AG08396 (cell line): ENCODE measurements at regions not wholly inside any gene's neighbourhood (a gene's known extent, or its start where the extent isn't known, plus 50 kb on each side); places are given as distances from the start of the nearest gene placed in this dataset.

Experiments
- DNase-seq: peaks from one replicate; pipeline ENCODE4 v3.0.0; 2012; ENCODE audit warnings: low spot score, mixed read lengths

DNA sequence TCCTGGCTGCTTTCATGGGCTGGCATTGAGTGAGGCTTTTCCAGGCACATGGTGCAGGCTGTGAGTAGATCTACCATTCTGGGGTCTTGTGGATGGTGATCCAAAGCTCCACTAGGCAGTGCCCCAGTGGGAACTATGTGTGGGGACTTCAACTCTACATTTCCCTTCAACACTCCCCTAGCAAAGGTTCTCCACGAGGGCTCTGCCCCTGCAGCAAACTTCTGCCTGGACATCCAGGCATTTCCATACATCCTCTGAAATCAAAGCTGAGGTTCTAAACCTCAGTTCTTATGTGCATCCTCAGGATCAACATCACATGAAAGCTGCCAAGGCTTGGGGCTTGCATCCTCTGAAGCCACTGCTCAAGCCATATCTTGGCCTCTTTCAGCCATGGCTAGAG is 282.9 kb upstream of the ZPLD1 start:
- DNase-seq = no peak

GRCh38 chr3:102156426-102156825 is 278.4 kb upstream of the ZPLD1 start:
- peak; percentile 63 for DNase-seq

DNA sequence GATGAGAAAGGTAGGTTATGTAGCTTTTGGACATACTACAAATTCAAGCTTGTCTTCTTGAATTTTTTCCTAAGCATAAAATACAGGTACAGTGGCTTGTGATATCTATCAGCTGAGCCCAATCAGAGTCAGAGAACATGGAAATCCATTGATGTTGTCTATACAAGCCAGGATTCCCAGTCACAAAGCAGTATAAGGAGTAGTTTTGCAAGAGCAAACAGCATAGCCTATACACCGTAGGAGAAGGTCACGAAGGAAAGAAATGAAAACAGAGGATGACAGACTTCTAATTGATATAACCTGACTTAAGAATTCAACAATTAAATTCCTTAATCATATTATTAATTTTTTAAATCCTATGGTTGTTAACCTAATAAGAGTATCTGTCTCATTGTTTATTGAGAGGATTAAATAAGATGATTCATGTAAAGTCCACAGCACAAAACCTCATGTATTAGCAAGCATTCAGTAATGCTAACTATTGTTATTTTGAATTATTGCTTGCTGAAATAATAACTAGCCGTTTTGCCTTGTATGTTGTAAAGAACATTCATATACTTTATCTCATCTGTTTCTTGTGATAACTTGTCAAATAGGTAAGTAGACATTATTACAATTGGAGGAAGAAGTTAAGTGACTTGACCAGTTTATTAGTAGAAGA is 276.6 kb upstream of the ZPLD1 start:
- no peak for DNase-seq

- DNase-seq = no peak
Observed at GRCh38 chr3:102159810-102160451, 274.9 kb upstream of the ZPLD1 start.

DNA sequence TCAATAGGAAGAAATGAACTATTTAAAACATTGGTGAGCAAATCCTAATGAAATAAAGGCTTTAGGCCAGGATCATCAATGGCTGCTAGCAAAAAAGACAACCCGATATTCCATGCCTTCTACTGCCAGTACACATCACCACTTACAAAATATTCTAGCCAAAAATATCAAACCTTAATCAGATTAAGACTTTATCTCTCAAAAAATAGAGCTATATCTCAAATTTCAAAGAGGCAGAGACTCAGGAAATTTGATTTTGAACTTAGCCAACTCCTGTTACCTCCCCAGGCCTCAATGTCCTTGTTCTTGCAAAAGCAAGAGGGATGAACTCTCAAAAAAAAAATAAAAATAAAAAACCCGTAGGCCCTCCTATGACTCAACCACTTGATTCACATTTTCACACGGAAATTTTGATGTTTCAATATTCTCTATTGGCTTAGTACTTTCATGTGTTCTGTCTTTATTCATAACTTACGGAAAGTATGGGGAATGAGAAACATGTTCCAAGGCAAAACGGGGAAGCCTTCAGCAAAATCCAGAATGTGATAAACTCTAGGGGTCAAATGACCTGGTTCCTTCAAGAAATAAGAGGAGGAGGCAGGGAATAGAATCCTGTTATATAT is 273.3 kb upstream of the ZPLD1 start:
- DNase-seq = no peak

DNA sequence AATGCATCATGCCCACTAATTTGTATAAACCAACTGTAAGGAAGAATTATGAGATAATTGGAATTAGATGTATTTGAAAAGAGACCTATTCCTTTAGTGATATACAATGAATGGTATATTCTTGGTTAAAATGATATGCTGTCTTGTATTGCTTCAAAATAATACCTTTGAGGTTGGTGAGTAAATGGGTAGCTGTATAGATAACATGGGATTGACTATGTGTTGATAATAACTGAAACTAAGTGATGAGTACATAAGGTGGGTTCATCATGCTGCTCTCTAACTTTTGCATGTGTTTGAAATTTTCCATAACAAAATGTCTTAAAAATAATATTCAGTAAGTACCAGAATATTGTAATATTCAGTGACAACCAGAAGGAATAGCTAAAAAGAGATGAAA is 272.6 kb upstream of the ZPLD1 start:
- no peak for DNase-seq

- no peak for DNase-seq
Observed at GRCh38 chr3:102163039-102163817, 271.6 kb upstream of the ZPLD1 start.

- DNase-seq = no peak
Observed at GRCh38 chr3:102163818-102164154, 271.0 kb upstream of the ZPLD1 start.

GRCh38 chr3:102165367-102165766 is 269.4 kb upstream of the ZPLD1 start:
- DNase-seq = no peak

- no peak for DNase-seq
Observed at GRCh38 chr3:102169915-102170479, 264.8 kb upstream of the ZPLD1 start.

DNA sequence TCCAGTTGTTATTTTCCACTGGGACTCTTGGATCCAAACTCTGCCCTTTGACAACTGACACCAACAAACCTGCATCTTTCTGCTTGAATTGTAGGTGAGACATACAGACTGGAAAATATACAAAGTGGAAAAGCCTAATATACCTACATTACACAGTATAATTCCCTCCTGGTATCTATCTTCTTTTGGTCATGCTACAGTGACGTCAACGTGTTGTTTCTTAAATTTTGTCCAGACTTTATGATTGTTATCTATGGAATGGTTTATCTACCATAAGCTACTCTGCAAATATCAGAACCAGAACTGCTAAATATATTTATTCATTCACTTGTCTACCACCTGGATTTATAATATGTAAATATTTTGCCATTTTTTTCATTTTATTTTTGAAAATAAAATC is 264.3 kb upstream of the ZPLD1 start:
- no peak for DNase-seq

DNA sequence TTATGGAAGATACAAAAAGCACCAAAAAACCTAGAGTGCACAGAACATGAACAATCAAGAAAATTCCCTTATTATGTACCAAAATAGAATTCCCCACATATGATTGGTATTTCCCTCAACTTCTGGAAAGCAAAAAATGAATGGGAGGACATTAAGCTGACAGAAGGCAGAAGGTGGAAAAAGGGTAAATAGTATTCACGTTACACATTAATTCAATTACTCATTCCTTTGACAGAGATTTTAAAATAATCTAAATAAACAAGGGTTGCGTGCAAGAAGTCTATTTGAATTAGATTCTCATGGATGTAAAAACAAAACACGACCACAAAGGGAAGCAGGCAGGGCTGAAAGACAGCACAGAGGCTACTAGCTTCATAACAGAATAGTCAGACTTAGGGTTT is 260.5 kb upstream of the ZPLD1 start:
- no peak for DNase-seq

DNA sequence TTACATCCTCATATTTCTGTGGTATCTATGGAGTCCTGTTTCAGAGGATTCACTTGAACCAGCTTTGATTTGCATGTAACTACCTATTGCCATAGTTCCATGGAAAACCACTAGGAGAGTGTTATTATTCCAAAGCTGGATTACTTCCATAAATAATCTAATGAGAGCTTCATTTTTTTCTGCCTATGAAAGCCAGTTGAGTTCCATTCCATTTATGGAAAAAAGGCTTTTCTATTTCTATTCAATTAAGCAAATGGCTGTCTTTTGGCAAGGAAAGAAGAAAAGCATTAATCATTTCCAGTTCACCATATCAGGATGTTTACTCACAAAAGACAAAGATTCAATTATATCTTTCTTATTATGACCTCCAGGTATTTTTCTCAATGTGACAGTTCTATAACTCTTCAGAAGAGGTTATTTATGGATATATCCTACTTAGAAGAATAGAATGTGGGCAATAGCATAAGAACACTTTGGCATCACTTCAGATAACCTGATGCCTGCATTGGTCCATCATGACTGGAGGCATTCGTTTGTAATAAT is 259.9 kb upstream of the ZPLD1 start:
- no peak for DNase-seq

- no peak for DNase-seq
Observed at GRCh38 chr3:102176333-102177050, 258.3 kb upstream of the ZPLD1 start.

GRCh38 chr3:102177075-102177755 is 257.6 kb upstream of the ZPLD1 start:
- DNase-seq = no peak

DNA sequence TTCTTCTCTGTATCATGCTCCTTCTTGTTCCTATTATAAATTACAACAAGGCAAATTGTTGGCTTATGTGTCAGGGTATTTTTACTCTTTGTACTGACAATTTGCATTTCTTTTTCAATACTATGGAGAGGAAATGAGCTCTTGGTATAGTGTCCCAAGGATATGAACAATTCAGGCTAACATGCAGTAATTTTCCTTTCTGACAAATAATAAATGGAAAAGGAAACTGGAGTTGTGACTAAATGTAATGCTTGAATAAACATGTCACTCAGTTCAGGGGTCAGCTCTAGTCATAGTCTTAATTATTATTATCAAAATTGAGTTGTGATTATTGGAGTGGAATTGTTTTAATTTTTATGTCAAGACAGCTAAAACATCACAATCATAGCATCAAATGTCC is 256.0 kb upstream of the ZPLD1 start:
- no peak for DNase-seq

- DNase-seq = no peak
Observed at GRCh38 chr3:102179326-102180177, 255.3 kb upstream of the ZPLD1 start.

GRCh38 chr3:102180280-102180931 is 254.4 kb upstream of the ZPLD1 start:
- peak; percentile 36 for DNase-seq

DNA sequence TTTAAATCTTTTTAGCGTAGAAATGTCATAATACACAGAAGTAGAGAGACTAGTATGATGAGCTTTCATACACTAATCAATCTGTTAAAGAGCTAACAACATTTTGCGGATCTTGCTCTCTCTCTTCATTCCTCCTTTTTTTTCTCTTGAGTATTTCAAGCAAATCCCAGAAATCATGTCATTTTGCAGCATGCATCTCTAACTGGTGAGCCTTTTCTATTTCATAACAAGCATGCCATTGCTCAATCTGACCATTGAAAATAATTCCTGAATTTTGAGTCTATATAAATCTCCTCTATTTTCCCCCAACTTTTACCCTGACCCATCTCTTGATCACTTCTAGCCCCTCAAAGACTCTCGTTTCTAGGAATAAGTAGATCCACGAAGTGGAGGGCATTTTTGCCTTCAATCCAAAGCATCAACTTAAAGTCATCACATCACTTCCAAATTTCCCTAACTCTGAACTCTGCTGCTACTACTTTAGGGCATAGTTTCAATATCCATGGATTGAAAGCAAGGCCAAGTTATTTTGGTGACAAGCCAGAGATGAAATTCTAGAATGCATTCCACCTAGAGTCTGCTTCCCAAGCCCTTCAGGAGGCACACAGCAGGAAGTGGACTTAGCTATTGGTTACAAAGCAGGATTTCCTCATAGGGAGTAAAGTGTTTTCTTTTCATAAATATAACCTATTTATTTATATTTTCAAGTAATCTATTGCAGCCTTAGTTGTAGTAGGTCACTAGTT is 253.5 kb upstream of the ZPLD1 start:
- peak; percentile 41 for DNase-seq
